ENCODE measurements at regions not wholly inside any gene's neighbourhood (a gene's known extent, or its start where the extent isn't known, plus 50 kb on each side); places are given as distances from the start of the nearest gene placed in this dataset.
"Not testable (repeated sequence)": the region's sequence is repeated elsewhere in the genome, so short reads cannot be mapped to it uniquely, and the experiment has no call there.

DNA sequence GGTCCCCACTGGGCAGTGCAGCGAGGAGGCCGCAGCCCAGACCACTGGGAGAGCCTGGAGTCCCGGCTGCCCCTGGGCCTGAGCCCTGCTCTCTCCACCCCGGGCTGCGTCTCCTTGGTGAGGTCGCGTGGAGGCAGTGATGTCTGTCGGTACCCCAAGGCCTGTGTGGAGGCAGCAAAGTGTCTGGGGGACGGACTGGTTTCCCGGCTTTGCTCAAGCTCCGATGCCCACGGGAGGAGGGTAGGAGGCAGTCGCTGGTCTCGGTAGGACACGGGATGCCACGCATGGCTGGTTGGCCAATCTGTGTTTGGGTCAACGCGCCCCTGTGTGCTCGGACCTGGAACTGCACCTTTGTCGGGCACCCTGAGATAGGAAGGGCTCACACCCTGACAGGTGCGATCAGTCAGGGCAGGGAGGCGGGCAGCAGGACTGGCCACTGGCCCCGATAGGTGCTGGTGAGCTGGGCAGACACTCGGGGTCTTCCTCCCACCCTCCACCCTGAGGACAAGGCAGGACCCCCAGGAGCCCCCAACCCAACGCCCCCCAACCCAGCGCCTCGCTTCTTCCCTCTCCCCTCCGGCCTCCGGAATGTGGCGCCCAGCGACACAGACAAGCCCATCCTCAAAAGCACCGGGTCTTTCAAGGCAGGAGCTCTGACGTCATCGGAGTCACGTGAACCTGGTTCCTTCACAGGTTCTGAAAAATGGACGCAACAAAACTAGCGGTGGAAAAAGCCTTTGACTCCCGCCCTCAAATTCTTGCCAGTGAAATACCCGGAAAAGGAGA is 288.6 kb downstream of the NDUFA10 start:
- no peak for DNase-seq

DNA sequence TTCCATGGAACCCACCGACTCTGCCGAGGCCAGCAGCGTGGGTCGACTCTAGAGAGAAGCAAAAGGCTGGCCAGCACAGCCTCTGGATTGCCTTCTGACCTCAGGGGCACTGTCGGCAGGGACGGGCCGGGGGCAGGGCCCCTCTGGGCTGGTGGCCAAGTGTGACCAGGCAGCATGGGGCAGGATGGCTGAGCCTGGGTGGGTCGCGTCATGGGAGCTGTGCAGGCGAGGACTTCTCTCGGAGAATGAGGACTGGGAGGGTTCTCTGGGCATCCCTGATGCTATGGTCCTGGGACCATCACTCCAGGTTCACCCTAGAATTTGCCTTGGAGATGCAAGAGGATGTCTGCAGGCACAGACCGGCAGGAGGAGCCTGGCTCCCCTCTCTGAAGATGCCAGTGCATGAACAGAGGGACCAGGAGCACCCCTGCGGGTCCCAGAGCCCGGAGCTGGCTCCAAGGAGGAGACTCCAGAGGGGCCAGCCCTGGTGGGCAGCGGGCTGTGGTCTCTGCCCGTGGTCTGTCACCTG is 289.2 kb downstream of the NDUFA10 start:
- DNase-seq = no peak

DNA sequence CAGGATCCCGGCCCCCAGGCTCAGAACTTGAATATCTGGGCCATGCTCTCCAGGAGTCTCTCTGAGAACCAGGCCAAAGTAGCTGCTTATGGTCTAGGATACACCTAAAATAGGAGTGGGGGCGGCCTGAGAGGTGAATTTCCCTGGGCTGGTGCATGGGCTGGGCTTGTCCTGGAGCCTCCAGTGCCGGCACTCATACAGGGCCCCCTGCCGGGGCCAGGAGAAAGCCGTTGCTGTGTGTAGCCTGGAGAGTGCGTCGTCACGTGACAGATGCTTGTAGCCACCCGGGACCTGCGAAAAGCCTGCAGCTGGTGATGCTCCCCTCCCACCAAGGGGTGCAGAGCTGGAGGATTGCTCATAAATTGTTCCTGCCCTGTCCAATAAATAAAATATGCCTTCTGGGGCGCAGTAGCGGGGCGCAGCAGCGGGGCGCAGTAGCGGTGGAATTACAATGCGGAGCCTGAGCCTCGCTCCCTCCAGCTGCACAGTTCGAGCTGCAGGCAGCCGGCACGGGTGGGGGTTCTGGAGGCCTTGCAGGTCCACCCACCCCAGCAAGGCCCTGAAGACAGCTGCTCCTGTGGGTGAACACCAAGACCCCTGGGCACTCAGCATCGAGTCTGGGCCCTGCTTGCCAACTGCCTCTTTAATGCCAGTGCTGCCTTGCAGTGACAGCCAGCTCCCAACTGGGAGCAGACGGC is 289.9 kb downstream of the NDUFA10 start:
- no peak for DNase-seq

DNA sequence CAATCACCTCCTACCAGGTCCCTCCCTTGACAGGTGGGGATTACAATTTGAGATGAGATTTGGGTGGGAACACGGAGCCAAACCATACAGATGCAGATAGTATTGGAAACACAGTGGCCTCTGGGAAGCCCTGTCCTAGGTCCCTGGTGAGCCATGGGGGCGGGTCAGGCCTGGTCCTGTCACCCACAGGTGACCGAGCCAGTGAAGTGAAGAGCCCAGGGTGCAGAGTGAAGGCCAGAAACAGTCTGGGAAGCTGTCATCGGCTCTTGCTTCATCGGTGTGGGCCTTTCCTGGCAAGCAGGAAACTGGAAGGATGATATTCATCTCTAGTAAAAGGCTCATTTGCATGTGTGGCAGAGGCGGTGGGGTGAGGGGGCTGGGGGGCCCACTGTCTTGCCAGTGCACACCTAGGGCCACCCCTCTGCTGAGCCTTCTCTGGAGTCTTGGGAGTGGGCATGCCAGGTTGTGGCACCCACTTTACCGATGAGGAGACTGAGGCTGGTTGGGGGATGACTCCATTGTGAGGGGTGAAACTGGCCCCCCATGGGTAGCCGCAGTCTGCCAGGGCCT is 290.6 kb downstream of the NDUFA10 start:
- DNase-seq = no peak

DNA sequence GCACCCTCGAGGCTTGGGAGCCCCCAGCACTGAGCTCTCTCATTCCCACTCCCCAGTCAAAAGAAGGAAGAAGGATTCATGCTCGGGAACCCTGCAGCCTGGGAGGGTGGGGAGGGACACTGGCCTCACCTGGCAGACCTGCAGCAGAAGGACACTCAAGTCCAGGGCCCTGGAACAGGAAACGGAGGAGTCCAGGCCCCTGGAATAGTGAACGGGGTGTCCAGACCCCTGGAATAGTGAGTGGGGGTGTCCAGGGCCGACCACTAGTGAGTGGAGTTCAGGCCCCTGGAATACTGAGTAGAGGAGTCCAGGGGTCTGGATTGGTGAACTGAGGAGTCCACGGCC is 292.5 kb downstream of the NDUFA10 start:
- DNase-seq = no peak

DNA sequence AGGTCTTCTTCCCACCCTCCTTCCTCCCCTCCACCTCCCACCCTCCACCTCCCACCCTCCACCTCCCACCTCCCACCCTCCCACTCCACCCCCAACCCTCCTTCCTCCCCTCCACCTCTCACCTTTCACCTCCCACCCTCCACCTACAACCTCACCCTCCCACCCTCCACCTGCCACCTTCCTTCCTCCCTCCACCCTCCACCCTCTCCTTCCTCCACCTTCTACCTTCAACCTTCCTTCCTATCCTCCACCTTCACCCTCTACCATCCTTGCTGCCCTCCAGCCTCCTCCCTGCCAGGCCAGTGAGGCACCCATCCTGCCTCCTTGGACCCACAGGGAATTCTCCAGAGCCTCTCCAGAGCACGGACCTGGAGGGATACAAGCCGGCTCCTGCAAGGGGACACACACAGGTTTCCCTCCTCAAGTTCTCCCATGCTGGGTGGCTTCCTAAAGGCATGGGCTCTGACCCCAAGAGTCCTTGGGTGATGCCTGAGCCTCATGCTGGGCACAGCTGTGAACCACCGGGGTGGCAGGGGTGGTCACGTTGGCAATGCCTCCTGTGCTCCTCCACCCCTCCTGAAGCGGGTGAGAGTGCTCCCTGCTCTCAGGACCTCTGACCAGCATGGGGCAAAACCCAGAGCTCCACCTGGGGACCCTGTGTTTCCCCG is 293.0 kb downstream of the NDUFA10 start:
- DNase-seq = no peak

DNA sequence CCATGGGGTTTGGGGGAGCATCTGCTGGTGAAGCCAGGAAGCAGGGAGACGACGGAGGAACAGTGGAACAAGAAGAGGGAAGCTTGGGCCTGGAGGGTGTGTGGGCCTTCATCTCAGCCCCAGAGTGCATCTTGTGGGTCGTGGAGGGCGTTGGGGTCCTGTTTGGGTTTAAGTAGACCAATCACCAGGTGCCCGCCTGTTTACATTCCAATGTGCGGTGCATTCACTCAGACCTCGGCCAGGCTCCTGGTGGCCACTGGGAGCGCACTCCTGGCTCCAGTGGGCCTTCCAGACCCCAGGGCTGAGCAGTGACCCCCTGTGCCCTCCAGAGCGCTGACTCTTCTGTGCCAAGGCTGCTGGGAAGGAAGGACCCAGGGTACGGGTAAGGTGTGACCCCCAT is 293.7 kb downstream of the NDUFA10 start:
- DNase-seq = no peak

DNA sequence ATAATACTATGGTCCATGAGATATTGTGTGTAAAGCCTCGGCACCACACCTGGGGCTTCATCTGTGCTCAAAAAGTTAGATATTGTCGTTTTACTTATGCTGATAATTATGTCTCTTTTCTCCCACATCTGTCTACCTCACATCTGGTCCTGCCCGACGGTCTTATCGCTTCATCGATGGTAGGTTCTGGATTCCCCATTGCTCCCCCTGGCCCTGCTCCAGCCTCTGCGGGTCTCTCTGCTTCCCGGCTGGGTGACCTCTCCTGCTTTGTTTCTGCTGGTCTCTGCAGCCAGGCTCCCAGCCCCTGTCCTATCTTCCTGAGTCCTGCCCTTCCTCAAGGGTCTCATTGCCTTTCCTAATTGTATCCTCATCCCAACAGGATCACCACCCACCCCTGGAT is 294.2 kb downstream of the NDUFA10 start:
- DNase-seq = no peak

DNA sequence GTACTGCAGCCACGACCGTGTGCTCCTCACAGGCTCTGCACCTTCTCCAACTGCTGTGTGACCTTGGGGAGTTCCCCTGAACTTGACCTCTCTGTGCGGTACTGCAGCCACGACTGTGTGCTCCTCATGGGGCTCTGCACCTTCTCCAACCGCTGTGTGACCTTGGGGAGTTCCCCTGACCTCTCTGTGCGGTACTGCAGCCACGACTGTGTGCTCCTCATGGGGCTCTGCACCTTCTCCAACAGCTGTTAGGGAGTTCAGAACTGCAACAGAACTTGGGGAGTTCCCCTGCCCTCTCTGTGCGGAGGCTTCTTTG is 294.6 kb downstream of the NDUFA10 start:
- DNase-seq = not testable (repeated sequence)

DNA sequence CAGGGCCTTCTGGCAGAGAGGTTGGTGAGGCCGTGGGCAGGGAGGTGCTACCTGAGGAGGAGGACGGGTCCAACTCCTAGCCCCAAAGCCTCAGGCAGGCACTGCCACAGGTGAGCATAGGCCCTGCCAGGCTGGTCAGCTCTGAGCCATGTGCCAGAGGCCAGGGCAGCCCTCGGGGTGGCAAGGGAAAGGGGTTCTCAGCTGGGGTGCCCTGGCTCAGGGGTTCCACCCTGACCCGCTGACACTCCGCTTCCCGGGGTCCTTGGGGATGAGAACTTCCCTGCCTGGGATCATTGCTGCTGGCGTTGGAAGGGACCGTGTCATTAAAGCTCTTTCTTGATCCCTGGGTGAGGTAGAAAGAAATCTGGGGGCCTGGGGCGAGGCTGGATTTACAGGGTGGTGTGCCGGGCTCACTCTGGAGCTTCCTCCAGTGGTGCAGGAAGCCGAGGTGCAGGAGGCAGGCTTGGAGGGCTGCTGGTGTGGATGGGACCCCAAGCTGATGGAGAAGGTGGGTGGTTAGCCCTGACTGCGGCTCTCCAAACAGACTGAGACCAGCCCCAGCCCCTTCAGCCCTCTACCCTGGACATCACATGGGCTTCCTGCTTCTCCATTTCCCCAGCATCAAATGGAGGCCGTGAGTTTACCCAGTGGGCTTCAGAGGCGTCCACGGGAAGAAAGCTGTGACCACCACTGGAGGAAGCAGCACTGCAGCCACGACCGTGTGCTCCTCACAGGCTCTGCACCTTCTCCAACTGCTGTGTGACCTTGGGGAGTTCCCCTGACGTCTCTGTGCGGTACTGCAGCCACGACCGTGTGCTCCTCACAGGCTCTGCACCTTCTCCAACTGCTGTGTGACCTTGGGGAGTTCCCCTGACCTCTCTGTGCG is 295.2 kb downstream of the NDUFA10 start:
- DNase-seq = no peak

DNA sequence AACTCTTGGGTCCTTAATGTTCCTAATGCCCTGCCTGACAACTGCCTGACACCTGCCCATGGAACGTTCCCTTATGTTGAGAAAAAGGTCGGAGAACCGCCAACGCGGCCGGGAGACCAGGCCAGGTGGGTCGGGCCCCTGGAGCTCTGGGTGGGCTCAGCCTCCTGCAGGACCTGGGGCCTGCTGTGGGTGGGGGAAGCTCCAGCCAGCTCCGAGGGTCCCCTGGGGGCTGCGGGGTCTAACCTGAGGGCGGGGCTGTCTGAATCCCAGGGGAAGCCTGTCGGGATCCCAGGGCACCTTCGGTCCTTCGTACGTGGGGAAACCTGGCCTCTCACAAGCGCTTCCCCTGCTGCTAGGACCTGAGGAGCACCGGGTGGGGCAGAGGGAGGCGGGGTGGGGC is 296.0 kb downstream of the NDUFA10 start:
- no peak for DNase-seq

DNA sequence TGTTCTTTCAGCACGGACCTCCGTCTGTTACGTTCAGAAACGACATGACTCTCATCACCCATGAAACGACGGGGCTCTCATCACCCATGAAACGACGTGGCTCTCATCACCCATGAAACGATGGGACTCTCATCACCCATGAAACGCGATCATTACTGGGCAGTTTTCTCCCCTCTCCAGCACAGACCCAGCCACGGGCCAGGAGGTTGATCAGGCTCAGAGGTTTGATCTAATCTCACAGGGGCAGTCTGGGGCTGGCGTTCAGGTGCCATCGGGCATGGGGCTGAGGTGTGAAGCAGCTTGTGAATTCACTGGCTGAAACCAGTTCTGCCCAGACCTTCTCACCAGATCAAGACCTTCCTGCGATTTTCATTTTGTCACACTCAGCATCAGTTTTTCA is 296.4 kb downstream of the NDUFA10 start:
- no peak for DNase-seq

DNA sequence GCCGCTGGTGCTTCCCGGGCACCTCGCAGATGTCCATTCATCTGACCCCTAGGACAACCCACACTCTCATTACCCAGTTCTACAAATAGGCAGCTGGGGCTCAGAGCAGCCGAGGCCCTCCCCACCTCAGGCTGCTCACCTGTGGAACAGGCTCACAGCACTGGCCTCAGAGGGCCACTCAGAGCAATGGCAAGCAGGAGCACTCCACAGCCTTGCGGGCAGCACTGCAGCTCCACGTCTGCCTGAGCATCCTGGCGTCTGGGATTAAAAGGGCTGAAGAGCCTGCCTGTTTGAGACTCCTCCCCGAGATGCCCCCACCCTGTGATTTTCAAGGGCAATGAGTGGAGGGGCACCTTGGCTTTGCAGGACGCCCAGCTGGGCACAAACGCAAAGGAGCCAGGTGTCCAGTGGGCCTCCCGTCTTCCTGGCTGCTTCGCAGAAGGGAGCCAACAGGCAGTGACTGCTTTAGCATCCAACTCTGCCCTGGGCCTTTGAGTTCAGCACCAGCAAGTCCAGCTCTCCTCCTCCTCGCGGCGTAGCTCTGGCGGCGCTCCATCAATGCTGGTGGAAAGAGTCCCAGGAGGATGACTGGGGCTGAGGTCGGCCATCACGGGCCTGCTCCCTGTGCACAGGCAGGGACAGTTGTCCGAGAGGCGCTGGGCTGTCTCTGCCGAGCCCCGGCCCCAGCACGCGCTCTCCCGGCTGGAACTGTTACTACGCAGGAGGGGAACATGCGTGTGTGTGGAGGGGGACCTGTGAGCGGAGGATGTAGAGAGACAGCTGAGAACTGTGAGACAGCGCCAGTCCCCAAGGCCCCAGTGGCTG is 297.2 kb downstream of the NDUFA10 start:
- DNase-seq = no peak

DNA sequence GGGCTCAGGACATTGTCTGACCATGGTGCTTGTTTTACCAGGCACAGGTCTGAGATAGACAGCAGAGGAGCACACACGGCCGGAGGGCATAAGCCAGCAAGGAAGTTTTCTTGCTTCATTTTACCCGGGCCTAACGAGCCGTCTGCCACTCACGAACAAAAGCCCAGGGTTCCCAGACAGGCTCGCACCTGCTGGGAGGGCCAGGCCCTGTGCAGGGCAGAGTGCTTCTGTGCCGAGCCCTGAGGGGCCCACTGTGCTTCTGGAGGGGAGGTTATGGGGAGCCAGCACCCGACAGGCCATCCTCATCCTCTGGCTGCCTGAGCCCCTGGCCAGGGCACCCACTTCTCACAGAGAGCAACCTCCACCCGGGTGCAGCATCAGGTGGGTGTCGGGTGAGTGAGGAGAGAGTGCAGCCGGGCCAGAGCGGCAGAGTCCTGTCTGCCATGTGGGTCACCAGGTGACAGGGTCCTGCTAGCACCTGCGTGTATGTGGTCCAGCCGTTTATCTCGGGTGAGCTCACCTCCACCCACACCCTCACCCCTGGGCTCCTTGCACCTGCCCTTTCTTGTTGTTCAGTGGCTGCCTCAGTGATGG is 297.9 kb downstream of the NDUFA10 start:
- DNase-seq = no peak

DNA sequence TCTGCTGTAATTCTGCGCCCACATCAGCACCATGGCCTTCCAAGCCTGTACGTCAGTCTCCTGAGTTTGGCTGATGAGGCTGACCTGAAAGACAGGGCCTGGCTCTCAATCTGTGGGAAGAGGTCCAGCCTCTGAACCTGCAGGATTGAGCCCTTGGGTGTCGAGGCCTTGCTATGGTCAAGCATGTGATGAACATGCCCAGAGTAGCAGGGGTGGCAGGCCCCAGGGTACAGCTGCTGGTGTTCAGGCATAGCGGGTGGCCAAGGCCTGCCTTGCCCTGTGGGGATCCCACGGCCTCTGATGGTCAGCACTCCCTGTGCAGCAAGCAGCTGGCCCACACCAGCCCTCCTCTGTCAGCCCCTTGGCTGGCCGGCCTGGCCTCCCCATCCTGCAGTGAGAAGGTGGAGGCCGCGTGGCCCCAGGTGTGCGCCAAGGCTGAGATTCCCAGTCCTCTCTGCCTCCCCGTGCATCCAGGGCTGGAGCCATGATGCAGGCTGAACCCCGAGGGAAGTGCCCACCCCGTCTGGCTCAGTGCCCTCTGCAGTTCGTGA is 298.4 kb downstream of the NDUFA10 start:
- no peak for DNase-seq

DNA sequence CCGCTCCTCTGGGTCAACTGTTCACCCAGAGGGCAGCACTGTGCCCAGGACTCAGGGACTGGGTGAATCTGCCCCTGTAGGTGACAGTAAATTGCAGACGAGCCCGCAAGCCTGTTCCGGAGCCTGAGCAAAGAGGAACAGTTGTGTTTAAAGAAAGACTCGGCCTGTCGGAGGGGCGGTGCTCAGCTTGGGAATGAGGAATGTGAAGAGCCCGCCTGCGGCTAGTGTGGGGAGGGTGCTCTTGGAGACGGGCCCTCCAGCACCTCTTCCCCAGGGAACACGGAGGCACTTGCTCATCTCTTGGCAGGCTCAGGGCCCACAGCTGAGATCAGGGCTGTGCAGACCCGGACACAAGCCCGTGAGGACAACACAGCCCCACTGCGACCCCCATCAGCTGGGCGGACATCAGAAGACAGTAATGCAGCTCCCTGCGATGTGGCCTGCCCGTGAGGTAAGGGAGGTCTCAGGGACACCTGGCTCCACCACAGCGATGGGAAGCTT is 299.0 kb downstream of the NDUFA10 start:
- DNase-seq = no peak

DNA sequence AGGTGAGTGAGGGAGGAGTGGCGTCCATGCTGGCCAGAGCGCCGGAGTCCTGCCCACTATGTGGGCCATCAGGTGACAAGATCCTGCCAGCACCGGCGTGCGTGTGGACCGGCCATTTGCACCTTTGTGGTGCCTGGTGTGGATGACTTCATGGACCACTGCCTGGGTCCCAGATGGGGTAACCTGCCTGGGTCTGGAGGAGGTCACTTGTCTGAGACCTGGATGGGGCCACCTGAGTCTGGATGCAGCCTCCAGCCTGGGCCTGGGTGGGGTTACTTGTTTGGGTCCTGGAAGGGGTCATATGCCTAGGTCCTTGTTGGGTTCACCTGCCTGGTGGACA is 299.6 kb downstream of the NDUFA10 start:
- no peak for DNase-seq

DNA sequence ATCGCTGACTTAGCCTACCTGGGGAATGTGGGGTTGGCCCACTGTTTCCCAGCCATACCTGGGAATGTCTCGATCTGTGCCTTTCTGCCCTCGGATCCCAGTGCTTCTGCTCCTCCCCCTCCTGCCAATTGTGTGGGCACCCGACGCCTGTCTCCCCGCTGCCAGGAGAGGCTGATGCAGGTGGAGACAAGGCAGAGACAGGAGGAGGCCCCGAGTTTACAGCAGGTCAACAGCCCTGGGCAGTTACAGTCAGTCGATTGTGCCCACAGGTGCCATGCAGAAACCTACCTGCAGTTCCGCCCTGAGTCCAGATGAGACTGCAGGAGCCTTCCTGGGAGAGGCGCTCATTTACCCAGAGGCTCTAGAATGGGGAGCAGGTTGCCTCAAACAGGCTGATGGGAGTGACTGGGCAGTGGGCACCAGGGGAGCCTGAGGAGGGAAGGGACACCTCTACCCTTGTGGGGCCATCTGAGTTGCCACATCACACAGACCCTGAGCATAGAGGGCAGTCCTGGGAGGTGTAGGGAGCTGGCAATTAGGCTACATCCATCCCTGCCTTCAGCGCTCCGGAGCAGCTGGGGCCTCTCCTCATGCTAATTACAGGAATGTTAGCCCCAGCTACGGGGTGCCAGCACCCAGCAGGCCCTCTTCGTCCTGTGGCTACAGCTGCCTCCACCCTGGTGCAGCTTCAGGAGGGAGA is 300.1 kb downstream of the NDUFA10 start:
- DNase-seq = no peak

DNA sequence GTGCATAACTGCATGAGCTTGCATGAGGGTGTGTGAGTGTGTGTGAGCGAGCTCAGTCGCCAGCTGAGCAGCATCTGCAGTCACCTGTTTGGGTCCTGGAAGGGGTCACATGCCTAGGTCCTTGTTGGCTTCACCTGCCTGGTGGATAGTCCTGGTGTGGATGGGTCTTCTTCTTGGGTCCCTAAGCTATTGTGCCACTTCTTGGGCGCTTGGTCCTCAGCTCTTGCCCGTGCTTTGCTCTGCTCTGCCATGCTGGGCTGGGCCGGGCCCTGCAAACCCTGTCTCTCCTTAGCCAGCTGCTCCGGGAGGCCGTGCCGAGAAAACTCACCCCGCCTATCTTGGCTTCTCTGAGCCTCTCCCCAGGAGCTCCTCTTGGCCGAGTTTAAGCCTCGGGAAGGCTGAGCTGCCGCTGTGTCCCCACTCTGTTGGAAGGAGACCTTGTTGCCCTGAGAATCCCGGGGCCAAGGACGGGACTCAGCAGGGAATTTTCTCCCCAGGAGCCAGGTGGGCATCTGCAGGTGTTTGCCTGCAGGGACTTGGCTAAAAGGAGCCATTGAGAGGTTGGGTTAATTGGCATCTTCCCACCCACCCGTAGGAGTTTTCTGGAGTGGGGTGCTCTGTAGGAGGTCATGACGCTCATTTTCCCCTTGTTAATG is 300.8 kb downstream of the NDUFA10 start:
- DNase-seq = no peak

Data from AML-193 (cell line).